ENCODE measurements at regions not wholly inside any gene's neighbourhood (a gene's known extent, or its start where the extent isn't known, plus 50 kb on each side); places are given as distances from the start of the nearest gene placed in this dataset.

DNA sequence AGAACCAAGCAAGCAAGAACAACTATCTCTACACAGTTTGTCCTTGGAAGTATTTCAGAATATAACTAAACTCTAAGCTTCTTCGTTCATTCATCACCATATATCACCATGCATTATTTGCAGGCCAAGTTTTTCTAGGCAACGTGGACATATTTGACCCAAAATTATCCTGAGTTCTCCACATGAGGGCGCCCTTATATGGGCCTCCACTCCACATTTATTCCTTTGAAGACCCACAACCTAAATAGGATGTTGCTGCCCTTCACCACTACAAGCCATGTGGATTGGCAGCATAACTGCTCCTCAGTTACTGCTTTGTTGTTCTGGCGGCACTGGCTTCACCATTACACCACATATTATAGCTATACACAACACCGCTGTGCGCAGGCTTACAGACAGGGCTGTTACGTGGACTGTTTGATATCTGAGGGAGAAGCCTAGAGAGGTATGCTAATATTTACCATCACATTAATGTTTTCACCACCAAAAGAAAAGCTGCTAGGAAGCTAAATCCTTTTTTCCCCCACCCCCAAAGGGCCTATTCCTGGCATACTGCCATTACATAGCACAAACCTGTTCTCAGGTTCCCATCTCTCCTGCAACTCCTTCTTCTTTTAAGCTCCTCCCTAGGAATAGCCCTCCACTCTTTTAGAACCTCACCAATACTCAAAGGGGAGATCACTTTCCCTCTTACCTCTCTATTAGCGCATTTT lies 411.7 kb downstream of the C6orf118 start:
- TF ChIP-seq, protein P1, sequence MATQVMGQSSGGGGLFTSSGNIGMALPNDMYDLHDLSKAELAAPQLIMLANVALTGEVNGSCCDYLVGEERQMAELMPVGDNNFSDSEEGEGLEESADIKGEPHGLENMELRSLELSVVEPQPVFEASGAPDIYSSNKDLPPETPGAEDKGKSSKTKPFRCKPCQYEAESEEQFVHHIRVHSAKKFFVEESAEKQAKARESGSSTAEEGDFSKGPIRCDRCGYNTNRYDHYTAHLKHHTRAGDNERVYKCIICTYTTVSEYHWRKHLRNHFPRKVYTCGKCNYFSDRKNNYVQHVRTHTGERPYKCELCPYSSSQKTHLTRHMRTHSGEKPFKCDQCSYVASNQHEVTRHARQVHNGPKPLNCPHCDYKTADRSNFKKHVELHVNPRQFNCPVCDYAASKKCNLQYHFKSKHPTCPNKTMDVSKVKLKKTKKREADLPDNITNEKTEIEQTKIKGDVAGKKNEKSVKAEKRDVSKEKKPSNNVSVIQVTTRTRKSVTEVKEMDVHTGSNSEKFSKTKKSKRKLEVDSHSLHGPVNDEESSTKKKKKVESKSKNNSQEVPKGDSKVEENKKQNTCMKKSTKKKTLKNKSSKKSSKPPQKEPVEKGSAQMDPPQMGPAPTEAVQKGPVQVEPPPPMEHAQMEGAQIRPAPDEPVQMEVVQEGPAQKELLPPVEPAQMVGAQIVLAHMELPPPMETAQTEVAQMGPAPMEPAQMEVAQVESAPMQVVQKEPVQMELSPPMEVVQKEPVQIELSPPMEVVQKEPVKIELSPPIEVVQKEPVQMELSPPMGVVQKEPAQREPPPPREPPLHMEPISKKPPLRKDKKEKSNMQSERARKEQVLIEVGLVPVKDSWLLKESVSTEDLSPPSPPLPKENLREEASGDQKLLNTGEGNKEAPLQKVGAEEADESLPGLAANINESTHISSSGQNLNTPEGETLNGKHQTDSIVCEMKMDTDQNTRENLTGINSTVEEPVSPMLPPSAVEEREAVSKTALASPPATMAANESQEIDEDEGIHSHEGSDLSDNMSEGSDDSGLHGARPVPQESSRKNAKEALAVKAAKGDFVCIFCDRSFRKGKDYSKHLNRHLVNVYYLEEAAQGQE (IDR thresholded peaks at IDR 0.05; ENCODE audit: insufficient read depth in 1 of 2, low read depth in 2 of 2, low read length in 2 of 2) = no peak
- no peak for TF ChIP-seq POLR2AphosphoS5 (IDR thresholded peaks at IDR 0.05; ENCODE audit: low read depth, low read length)
- TF ChIP-seq SIN3A (IDR thresholded peaks at IDR 0.05; ENCODE audit: borderline replicate concordance, insufficient read depth, low read length) = no peak
- no peak for TF ChIP-seq FOXP2 (optimal IDR thresholded peaks at IDR 0.05; ENCODE audit: borderline replicate concordance, extremely low read depth, extremely low read length, insufficient read depth)
- no peak for TF ChIP-seq TAF1 (IDR thresholded peaks at IDR 0.05; ENCODE audit: borderline replicate concordance, insufficient read depth, low read length)
